ENCODE measurements at regions not wholly inside any gene's neighbourhood (a gene's known extent, or its start where the extent isn't known, plus 50 kb on each side); places are given as distances from the start of the nearest gene placed in this dataset.

DNA sequence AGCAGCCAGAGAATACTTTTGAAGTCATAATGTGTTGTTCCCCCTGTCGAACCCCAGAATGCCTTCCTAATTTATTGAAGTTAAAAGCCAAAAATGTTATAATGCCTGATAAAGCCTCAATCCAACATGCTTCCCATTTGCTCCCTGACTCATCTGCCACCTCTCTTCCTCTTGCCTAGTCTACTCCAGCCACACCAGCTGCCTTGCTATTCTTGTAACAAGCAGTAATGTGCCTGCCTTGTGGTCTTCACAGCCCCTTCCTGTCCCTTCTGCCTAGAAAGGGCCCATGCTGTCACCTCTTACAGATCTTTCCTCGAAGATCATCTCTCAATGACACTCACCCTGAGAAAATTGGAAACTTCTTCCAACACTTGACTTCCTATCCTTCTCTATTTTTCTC, 231.6 kb upstream of the CDH2 start:
- TF ChIP-seq, protein P1, sequence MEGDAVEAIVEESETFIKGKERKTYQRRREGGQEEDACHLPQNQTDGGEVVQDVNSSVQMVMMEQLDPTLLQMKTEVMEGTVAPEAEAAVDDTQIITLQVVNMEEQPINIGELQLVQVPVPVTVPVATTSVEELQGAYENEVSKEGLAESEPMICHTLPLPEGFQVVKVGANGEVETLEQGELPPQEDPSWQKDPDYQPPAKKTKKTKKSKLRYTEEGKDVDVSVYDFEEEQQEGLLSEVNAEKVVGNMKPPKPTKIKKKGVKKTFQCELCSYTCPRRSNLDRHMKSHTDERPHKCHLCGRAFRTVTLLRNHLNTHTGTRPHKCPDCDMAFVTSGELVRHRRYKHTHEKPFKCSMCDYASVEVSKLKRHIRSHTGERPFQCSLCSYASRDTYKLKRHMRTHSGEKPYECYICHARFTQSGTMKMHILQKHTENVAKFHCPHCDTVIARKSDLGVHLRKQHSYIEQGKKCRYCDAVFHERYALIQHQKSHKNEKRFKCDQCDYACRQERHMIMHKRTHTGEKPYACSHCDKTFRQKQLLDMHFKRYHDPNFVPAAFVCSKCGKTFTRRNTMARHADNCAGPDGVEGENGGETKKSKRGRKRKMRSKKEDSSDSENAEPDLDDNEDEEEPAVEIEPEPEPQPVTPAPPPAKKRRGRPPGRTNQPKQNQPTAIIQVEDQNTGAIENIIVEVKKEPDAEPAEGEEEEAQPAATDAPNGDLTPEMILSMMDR (IDR thresholded peaks at IDR 0.05; ENCODE audit: insufficient read depth, low read length, poor library complexity, severe bottlenecking) = no peak
- H3K4me3 ChIP-seq (ENCODE audit: low read depth, low read length) = no peak overlapping the region
- DNase-seq (ENCODE audit: low read depth) = no peak

DNA sequence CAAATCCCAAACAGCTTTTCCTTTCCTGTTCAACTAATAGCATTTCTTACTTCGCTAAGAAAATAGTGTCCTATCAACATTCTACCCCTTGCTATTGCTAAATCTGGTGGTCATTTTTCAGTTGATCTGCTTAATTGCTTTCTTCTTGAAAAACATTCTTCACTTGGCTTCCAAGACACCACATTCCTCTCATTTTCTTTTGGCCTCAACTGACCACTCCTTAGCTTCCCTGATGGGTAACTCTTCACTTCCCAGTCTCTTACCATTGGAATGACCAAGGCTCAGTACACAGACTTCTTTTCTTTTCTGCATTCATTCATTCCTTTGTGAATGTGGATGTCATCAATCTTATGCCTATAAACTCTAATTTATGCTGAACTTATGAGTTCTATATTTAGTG, 230.8 kb upstream of the CDH2 start:
- H3K27me3 ChIP-seq (ENCODE audit: control insufficient read depth, insufficient read depth, low read length) = no peaks in the 10 kb centered on the region
- TF ChIP-seq, protein P1 (IDR thresholded peaks at IDR 0.05; ENCODE audit: insufficient read depth, low read length, poor library complexity, severe bottlenecking) = no peak
- no peak overlapping the region for H3K4me3 ChIP-seq (ENCODE audit: low read depth, low read length)
- DNase-seq (ENCODE audit: low read depth) = no peak
- H3K36me3 ChIP-seq (ENCODE audit: control insufficient read depth, insufficient read depth, low read length) = no peaks in the 10 kb centered on the region

More for the DNA sequence above, 231.6 kb upstream of the CDH2 start:
- Histone ChIP-seq H3K27me3 (ENCODE audit: control insufficient read depth, insufficient read depth, low read length) (no peaks in the 10 kb centered on the region), H3K36me3 (ENCODE audit: control insufficient read depth, insufficient read depth, low read length) (no peaks in the 10 kb centered on the region)

DNA sequence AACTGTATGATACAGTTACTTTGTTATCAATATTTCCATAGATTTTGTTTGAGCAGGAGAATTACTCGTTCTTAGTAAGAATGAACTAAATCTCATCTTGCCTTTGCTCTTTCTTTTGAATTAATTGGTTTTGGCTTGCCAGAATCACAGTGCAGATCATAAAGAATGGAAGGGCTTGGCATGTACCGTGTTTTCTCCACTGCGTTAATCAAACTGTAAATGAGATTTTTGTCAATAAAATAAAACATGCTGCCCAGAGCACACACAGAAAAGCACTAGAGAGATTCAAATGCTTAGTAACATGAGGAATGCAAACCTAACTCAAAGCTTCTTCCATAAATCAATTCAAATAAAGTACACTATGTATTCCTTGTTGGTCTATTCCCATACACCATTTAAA, 229.6 kb upstream of the CDH2 start:
- no peak for DNase-seq (ENCODE audit: low read depth)
- Histone ChIP-seq H3K36me3 (ENCODE audit: control insufficient read depth, insufficient read depth, low read length) (no peaks in the 10 kb centered on the region), H3K4me3 (ENCODE audit: low read depth, low read length) (no peak overlapping the region), H3K27me3 (ENCODE audit: control insufficient read depth, insufficient read depth, low read length) (no peaks in the 10 kb centered on the region)
- TF ChIP-seq, protein P1 (IDR thresholded peaks at IDR 0.05; ENCODE audit: insufficient read depth, low read length, poor library complexity, severe bottlenecking) = no peak

DNA sequence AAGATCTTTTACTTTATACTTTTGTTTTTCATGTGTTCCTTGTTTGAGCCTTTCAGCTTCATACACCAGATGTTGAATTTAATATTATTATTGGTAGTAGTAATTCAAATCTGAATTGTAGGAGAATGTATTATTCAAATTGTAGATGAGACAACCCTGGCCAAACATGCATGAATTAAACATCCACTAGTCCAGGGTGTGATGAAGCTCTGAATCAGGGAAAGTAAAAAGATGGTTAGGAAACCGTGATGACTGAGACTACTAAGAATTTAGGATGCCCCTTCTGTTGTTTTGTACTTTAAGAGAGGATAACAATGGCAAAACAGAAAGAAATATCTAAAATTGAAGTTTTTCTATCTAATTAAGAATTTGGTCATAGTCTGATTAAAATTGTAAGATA, 227.8 kb upstream of the CDH2 start:
- TF ChIP-seq, protein P1 (IDR thresholded peaks at IDR 0.05; ENCODE audit: insufficient read depth, low read length, poor library complexity, severe bottlenecking) = no peak
- Histone ChIP-seq H3K36me3 (ENCODE audit: control insufficient read depth, insufficient read depth, low read length) (no peaks in the 10 kb centered on the region), H3K4me3 (ENCODE audit: low read depth, low read length) (no peak overlapping the region), H3K27me3 (ENCODE audit: control insufficient read depth, insufficient read depth, low read length) (no peaks in the 10 kb centered on the region)
- DNase-seq (ENCODE audit: low read depth) = no peak

DNA sequence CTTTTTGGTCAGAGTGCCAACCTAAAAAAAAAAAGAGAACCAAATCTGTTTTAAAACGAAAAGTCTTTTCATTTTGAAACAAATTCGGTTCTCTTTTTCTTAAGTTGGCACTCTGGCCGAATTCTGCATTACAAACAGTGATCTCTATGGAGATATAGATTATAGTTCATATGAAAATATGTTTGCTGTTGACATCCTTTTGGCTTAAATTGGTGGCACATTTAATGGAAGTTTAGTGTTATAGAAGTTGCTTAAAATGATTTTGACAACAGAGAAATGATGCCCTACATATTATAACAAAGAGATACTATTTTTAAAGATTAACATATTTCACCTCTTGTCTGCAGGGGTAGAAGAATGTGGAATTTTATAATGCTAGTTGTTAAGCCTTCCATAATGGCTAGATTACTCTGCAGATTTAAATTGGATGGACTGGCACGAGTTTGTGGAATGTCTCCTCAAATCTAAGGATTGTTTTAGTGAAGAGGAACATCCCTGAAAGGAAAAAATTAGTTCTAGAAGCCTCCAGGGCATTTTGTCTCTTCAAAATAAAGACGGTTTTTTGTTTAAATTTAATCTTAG, 222.9 kb upstream of the CDH2 start:
- no peaks in the 10 kb centered on the region for H3K27me3 ChIP-seq (ENCODE audit: control insufficient read depth, insufficient read depth, low read length)
- DNase-seq (ENCODE audit: low read depth) = no peak
- H3K4me3 ChIP-seq (ENCODE audit: low read depth, low read length) = no peak overlapping the region
- TF ChIP-seq, protein P1 (IDR thresholded peaks at IDR 0.05; ENCODE audit: insufficient read depth, low read length, poor library complexity, severe bottlenecking) = no peak
- H3K36me3 ChIP-seq (ENCODE audit: control insufficient read depth, insufficient read depth, low read length) = no peaks in the 10 kb centered on the region

DNA sequence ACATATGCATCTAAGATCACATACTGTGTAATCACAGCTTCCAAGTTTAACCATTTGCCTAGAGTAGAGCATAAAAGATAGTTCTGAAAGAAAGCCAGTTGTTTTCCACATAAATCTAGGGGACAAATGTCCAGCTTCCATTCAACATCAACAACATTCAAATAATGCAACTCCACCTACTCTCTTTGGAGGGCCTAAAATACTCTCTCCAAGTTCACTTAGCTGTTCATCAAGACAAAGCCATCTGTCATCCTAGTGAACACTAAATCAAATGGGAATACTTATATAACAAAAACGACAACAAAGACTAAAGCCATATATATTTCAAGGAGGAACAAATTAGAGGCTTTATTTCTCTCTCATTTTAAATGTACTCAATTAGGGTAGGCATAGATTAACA, 221.5 kb upstream of the CDH2 start:
- DNase-seq (ENCODE audit: low read depth) = no peak
- TF ChIP-seq, protein P1 (IDR thresholded peaks at IDR 0.05; ENCODE audit: insufficient read depth, low read length, poor library complexity, severe bottlenecking) = no peak
- no peaks in the 10 kb centered on the region for H3K36me3 ChIP-seq (ENCODE audit: control insufficient read depth, insufficient read depth, low read length)
- H3K4me3 ChIP-seq (ENCODE audit: low read depth, low read length) = no peak overlapping the region
- no peaks in the 10 kb centered on the region for H3K27me3 ChIP-seq (ENCODE audit: control insufficient read depth, insufficient read depth, low read length)
